ENCODE measurements at regions not wholly inside any gene's neighbourhood (a gene's known extent, or its start where the extent isn't known, plus 50 kb on each side); places are given as distances from the start of the nearest gene placed in this dataset.
A peak's percentile ranks its signal among the peaks of the same experiment; 100 is the strongest.

GRCh38 chr4:38587106-38587505, 76.9 kb upstream of the KLF3 start:
- Histone ChIP-seq H3K9me3 (ENCODE audit: insufficient read depth, low read depth, low read length) (peaks cover 2% of the 10 kb centered on the region), H3K36me3 (ENCODE audit: control insufficient read depth in 1 of 2, insufficient read depth in 2 of 2, low read length in 2 of 2) (no peaks in the 10 kb centered on the region), H3K27ac (ENCODE audit: low read depth, low read length) (no peak overlapping the region), H2AFZ (ENCODE audit: insufficient read depth, low read length, poor library complexity) (no peak overlapping the region), H3K27me3 (ENCODE audit: insufficient read depth, low read length) (no peaks in the 10 kb centered on the region), H3K4me3 (ENCODE audit: low read depth, low read length) (no peak overlapping the region), H2BK120ac (ENCODE audit: insufficient read depth, low read length, poor library complexity) (no peak overlapping the region), H3K18ac (ENCODE audit: low read length) (no peak overlapping the region), H3K23ac (ENCODE audit: low read length) (no peak overlapping the region), H2AK5ac (ENCODE audit: low read length) (no peak overlapping the region), H3K9ac (ENCODE audit: low read length) (no peak overlapping the region), H4K91ac (ENCODE audit: low read depth, low read length) (no peak overlapping the region), H3K14ac (ENCODE audit: low read length) (no peak overlapping the region), H2BK5ac (ENCODE audit: low read depth, low read length, poor library complexity) (no peak overlapping the region), H3K4me1 (ENCODE audit: control insufficient read depth in 1 of 2, insufficient read depth in 2 of 2, low read length in 2 of 2) (peaks cover 0 to 4% of the 10 kb centered on the region in 2 experiments), H3K4ac (ENCODE audit: low read depth, low read length) (no peak overlapping the region), H2BK12ac (ENCODE audit: low read length) (no peak overlapping the region), H4K8ac (ENCODE audit: low read depth, low read length) (no peak overlapping the region), H3K79me2 (ENCODE audit: control insufficient read depth, insufficient read depth, low read length, poor library complexity) (no peaks in the 10 kb centered on the region), H3K4me2 (ENCODE audit: low read length) (no peak overlapping the region), H3K79me1 (ENCODE audit: low read length) (peaks cover 2% of the 10 kb centered on the region), H4K12ac (ENCODE audit: low read depth, low read length) (no peak overlapping the region)
- no peak for DNase-seq

GRCh38 chr4:38590046-38590445, 74.0 kb upstream of the KLF3 start:
- Histone ChIP-seq H3K27me3 (ENCODE audit: insufficient read depth, low read length) (no peaks in the 10 kb centered on the region), H3K36me3 (ENCODE audit: control insufficient read depth in 1 of 2, insufficient read depth in 2 of 2, low read length in 2 of 2) (no peaks in the 10 kb centered on the region), H4K91ac (ENCODE audit: low read depth, low read length) (no peak overlapping the region), H3K9ac (ENCODE audit: low read length) (no peak overlapping the region), H3K79me1 (ENCODE audit: low read length) (peaks cover 3% of the 10 kb centered on the region), H3K79me2 (ENCODE audit: control insufficient read depth, insufficient read depth, low read length, poor library complexity) (no peaks in the 10 kb centered on the region), H2AFZ (ENCODE audit: insufficient read depth, low read length, poor library complexity) (no peak overlapping the region), H3K14ac (ENCODE audit: low read length) (no peak overlapping the region), H3K18ac (ENCODE audit: low read length) (no peak overlapping the region), H4K12ac (ENCODE audit: low read depth, low read length) (no peak overlapping the region), H2BK5ac (ENCODE audit: low read depth, low read length, poor library complexity) (no peak overlapping the region), H2BK120ac (ENCODE audit: insufficient read depth, low read length, poor library complexity) (no peak overlapping the region), H3K27ac (ENCODE audit: low read depth, low read length) (no peak overlapping the region), H3K4me1 (ENCODE audit: control insufficient read depth in 1 of 2, insufficient read depth in 2 of 2, low read length in 2 of 2) (peaks cover 0 to 13% of the 10 kb centered on the region in 2 experiments), H3K4me2 (ENCODE audit: low read length) (no peak overlapping the region), H3K23ac (ENCODE audit: low read length) (no peak overlapping the region), H4K8ac (ENCODE audit: low read depth, low read length) (no peak overlapping the region), H3K4ac (ENCODE audit: low read depth, low read length) (no peak overlapping the region), H2AK5ac (ENCODE audit: low read length) (no peak overlapping the region), H3K4me3 (ENCODE audit: low read depth, low read length) (no peak overlapping the region), H3K9me3 (ENCODE audit: insufficient read depth, low read depth, low read length) (peaks cover 2% of the 10 kb centered on the region), H2BK12ac (ENCODE audit: low read length) (no peak overlapping the region)
- DNase-seq: no peak
- WGBS (ENCODE audit: extremely low coverage, insufficient coverage, insufficient read length): no CpG with 5 or more reads among the region's 4 CpGs

- Histone ChIP-seq H3K4me1 (ENCODE audit: control insufficient read depth in 1 of 2, insufficient read depth in 2 of 2, low read length in 2 of 2) (peaks cover 0 to 13% of the 10 kb centered on the region in 2 experiments), H3K36me3 (ENCODE audit: control insufficient read depth in 1 of 2, insufficient read depth in 2 of 2, low read length in 2 of 2) (no peaks in the 10 kb centered on the region), H4K91ac (ENCODE audit: low read depth, low read length) (peak overlapping the region; percentile 54), H3K79me2 (ENCODE audit: control insufficient read depth, insufficient read depth, low read length, poor library complexity) (no peaks in the 10 kb centered on the region), H3K23ac (ENCODE audit: low read length) (no peak overlapping the region), H3K27me3 (ENCODE audit: insufficient read depth, low read length) (no peaks in the 10 kb centered on the region), H3K9ac (ENCODE audit: low read length) (no peak overlapping the region), H3K4me3 (ENCODE audit: low read depth, low read length) (no peak overlapping the region), H3K27ac (ENCODE audit: low read depth, low read length) (peak overlapping the region; percentile 81), H2BK120ac (ENCODE audit: insufficient read depth, low read length, poor library complexity) (no peak overlapping the region), H2BK12ac (ENCODE audit: low read length) (peak overlapping the region; percentile 39), H3K18ac (ENCODE audit: low read length) (no peak overlapping the region), H3K9me3 (ENCODE audit: insufficient read depth, low read depth, low read length) (peaks cover 2% of the 10 kb centered on the region), H2AFZ (ENCODE audit: insufficient read depth, low read length, poor library complexity) (no peak overlapping the region), H2AK5ac (ENCODE audit: low read length) (no peak overlapping the region), H3K4ac (ENCODE audit: low read depth, low read length) (no peak overlapping the region), H3K79me1 (ENCODE audit: low read length) (peaks cover 3% of the 10 kb centered on the region), H2BK5ac (ENCODE audit: low read depth, low read length, poor library complexity) (peak overlapping the region; percentile 8), H3K14ac (ENCODE audit: low read length) (no peak overlapping the region), H3K4me2 (ENCODE audit: low read length) (no peak overlapping the region), H4K12ac (ENCODE audit: low read depth, low read length) (no peak overlapping the region), H4K8ac (ENCODE audit: low read depth, low read length) (no peak overlapping the region)
- peak in 1 of 2 donors; percentile 32 for DNase-seq
- WGBS (ENCODE audit: extremely low coverage, insufficient coverage, insufficient read length): no CpG with 5 or more reads among the region's 10 CpGs
Measured at GRCh38 chr4:38591617-38592337, 72.2 kb upstream of the KLF3 start.

GRCh38 chr4:38598489-38598888, 65.5 kb upstream of the KLF3 start:
- no peak overlapping the region for H4K12ac ChIP-seq (ENCODE audit: low read depth, low read length)
- no peak overlapping the region for H4K91ac ChIP-seq (ENCODE audit: low read depth, low read length)
- H3K79me2 ChIP-seq (ENCODE audit: control insufficient read depth, insufficient read depth, low read length, poor library complexity): no peaks in the 10 kb centered on the region
- H3K36me3 ChIP-seq (ENCODE audit: control insufficient read depth in 1 of 2, insufficient read depth in 2 of 2, low read length in 2 of 2): no peaks in the 10 kb centered on the region
- no peak overlapping the region for H4K8ac ChIP-seq (ENCODE audit: low read depth, low read length)
- no peak overlapping the region for H3K4ac ChIP-seq (ENCODE audit: low read depth, low read length)
- no peaks in the 10 kb centered on the region for H3K79me1 ChIP-seq (ENCODE audit: low read length)
- H3K18ac ChIP-seq (ENCODE audit: low read length): no peak overlapping the region
- no peak overlapping the region for H3K9ac ChIP-seq (ENCODE audit: low read length)
- H2BK5ac ChIP-seq (ENCODE audit: low read depth, low read length, poor library complexity): no peak overlapping the region
- H2AK5ac ChIP-seq (ENCODE audit: low read length): no peak overlapping the region
- H2AFZ ChIP-seq (ENCODE audit: insufficient read depth, low read length, poor library complexity): no peak overlapping the region
- H3K9me3 ChIP-seq (ENCODE audit: insufficient read depth, low read depth, low read length): no peaks in the 10 kb centered on the region
- H3K14ac ChIP-seq (ENCODE audit: low read length): no peak overlapping the region
- H3K4me3 ChIP-seq (ENCODE audit: low read depth, low read length): no peak overlapping the region
- H3K4me1 ChIP-seq (ENCODE audit: control insufficient read depth in 1 of 2, insufficient read depth in 2 of 2, low read length in 2 of 2): no peaks in the 10 kb centered on the region
- H3K23ac ChIP-seq (ENCODE audit: low read length): no peak overlapping the region
- no CpG with 5 or more reads among the region's 3 CpGs for WGBS (ENCODE audit: extremely low coverage, insufficient coverage, insufficient read length)
- no peaks in the 10 kb centered on the region for H3K27me3 ChIP-seq (ENCODE audit: insufficient read depth, low read length)
- DNase-seq: no peak
- H2BK12ac ChIP-seq (ENCODE audit: low read length): no peak overlapping the region
- no peak overlapping the region for H3K27ac ChIP-seq (ENCODE audit: low read depth, low read length)
- no peak overlapping the region for H3K4me2 ChIP-seq (ENCODE audit: low read length)
- no peak overlapping the region for H2BK120ac ChIP-seq (ENCODE audit: insufficient read depth, low read length, poor library complexity)
